Right atrium auricular region (tissue), 2 donors: ENCODE measurements at regions not wholly inside any gene's neighbourhood (a gene's known extent, or its start where the extent isn't known, plus 50 kb on each side); places are given as distances from the start of the nearest gene placed in this dataset.

Experiments used
- DNase-seq: peaks from one replicate; pipeline ENCODE4 v3.0.0-alpha.2; 2019; ENCODE audit warnings: low spot score
- H3K27ac ChIP-seq, 2 donors: fragments of 200-600 bp; sonication (generic); 1 replicate in 1 of 2; 2 replicates in 1 of 2; pipeline ENCODE4 v1.5.1; 2016 to 2019
- H3K27me3 ChIP-seq, 2 donors: fragments of 200-600 bp; sonication (generic); one replicate each; pipeline versions ENCODE4 v1.5.1 to v1.6.0; 2017 to 2019
- H3K36me3 ChIP-seq: fragments of 200-600 bp; sonication (generic); one replicate; pipeline ENCODE4 v1.5.1; 2016
- H3K4me1 ChIP-seq, 2 donors: fragments of 200-600 bp; sonication (generic); one replicate each; pipeline versions ENCODE4 v1.5.1 to v1.6.0; 2017 to 2019
- H3K4me3 ChIP-seq, 2 donors: fragments of 200-600 bp; sonication (generic); 1 replicate in 1 of 2; 2 replicates in 1 of 2; pipeline ENCODE4 v1.5.1; 2017 to 2019; ENCODE audit warnings: mild to moderate bottlenecking in 1 of 2, moderate library complexity in 1 of 2
- H3K9me3 ChIP-seq, 2 donors: fragments of 200-600 bp; sonication (generic); one replicate each; pipeline ENCODE4 v1.5.1; 2019
- TF ChIP-seq, protein P1 (sequence below), 2 donors: fragments of 200-600 bp; sonication (generic); IDR thresholded peaks; one replicate each; pipeline ENCODE4 v1.5.1; 2019; ENCODE audit warnings: antibody characterized with exemption in 2 of 2

DNA sequence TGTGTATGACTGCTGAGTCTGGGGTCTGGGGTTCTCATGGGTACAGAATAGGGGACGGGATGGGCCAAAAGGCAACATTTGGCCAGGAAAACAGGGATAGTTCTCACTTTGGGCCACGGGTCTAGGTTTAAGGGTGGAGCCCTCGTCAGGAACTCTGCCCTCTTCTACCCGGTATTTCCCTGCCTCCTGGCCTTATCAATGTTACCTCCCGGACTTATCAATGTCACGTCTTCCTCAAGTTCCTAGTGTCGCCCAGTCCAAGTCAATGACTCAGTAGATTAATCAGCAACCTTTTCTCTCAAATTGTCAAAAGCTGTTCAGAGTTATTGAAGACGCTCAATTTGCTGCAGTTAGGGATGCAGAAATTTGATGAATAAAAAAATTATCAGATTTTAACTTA, 234.8 kb downstream of the B3GLCT start:
- no peaks in the 10 kb centered on the region for H3K4me1 ChIP-seq
- no peak for DNase-seq
- no peaks in the 10 kb centered on the region for H3K27me3 ChIP-seq
- H3K4me3 ChIP-seq: no peak overlapping the region
- no peaks in the 10 kb centered on the region for H3K36me3 ChIP-seq
- H3K27ac ChIP-seq: no peak overlapping the region
- TF ChIP-seq, protein P1, sequence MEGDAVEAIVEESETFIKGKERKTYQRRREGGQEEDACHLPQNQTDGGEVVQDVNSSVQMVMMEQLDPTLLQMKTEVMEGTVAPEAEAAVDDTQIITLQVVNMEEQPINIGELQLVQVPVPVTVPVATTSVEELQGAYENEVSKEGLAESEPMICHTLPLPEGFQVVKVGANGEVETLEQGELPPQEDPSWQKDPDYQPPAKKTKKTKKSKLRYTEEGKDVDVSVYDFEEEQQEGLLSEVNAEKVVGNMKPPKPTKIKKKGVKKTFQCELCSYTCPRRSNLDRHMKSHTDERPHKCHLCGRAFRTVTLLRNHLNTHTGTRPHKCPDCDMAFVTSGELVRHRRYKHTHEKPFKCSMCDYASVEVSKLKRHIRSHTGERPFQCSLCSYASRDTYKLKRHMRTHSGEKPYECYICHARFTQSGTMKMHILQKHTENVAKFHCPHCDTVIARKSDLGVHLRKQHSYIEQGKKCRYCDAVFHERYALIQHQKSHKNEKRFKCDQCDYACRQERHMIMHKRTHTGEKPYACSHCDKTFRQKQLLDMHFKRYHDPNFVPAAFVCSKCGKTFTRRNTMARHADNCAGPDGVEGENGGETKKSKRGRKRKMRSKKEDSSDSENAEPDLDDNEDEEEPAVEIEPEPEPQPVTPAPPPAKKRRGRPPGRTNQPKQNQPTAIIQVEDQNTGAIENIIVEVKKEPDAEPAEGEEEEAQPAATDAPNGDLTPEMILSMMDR (IDR thresholded peaks at IDR 0.05): no peak
- no peaks in the 10 kb centered on the region for H3K9me3 ChIP-seq

DNA sequence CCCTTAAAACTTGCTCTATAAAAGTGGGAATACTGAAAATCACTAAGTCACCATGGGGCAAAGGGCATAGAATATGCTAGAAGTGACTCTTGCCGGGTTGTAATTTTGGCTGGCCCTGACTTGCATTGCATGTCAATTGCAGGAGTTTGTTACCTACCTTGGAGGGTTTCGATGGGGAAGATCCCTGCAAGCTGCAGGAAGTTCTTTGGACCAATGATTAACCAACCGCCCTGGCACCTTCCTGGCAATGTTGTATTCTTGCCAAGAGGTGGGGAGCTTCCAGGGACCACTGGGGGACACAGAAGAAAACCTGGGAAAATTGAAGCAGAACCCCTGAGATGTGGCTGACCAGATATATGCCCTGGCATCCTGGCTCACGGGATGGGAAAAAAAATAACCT, 235.8 kb downstream of the B3GLCT start:
- Histone ChIP-seq H3K27ac (no peak overlapping the region), H3K27me3 (no peaks in the 10 kb centered on the region), H3K36me3 (no peaks in the 10 kb centered on the region), H3K4me3 (no peak overlapping the region), H3K9me3 (no peaks in the 10 kb centered on the region), H3K4me1 (no peaks in the 10 kb centered on the region)
- no peak for DNase-seq
- TF ChIP-seq, protein P1 (IDR thresholded peaks at IDR 0.05): no peak

DNA sequence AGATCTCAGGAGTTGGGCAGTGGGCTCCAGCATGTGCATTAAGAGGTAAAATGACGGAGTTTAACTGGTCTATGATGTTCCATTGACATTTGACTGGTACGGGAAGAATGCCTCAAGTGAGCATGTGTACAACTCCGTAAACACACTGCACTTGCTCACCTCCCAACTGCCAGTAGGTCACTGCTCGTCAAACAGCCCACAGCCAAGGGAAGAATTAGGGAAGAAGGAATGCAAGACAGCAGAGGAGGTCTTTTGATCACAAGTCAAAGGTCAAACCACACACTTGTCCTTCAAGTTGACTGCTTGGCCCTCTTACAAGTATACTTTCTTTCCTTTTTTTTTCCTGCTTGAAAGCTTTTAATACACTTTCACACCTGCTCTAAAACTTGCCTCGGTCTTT, 236.7 kb downstream of the B3GLCT start:
- Histone ChIP-seq H3K36me3 (no peaks in the 10 kb centered on the region), H3K9me3 (no peaks in the 10 kb centered on the region), H3K4me3 (no peak overlapping the region), H3K27me3 (no peaks in the 10 kb centered on the region), H3K4me1 (no peaks in the 10 kb centered on the region), H3K27ac (no peak overlapping the region)
- DNase-seq: no peak
- TF ChIP-seq, protein P1 (IDR thresholded peaks at IDR 0.05): no peak

DNA sequence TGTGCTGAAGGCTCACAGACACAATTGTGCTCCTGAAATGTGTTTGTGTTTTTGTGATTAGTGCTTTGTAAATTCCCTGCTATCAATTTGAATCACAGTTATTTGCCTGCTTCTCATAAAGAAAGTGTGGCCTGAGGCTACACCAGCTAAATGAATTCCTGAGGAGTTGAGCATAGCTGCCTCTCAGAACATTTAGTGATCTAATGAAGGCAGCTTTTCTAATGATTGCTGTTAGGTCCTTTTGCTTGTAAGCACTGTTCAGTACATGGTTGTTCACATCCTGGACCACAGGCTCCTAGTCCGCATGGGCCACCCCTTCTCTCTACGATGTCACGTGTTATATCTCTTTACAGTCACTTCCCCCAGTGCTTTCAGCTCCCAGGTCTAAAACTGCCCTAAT, 238.2 kb downstream of the B3GLCT start:
- no peaks in the 10 kb centered on the region for H3K36me3 ChIP-seq
- no peaks in the 10 kb centered on the region for H3K27me3 ChIP-seq
- DNase-seq: no peak
- H3K9me3 ChIP-seq: no peaks in the 10 kb centered on the region
- no peak overlapping the region for H3K4me3 ChIP-seq
- TF ChIP-seq, protein P1 (IDR thresholded peaks at IDR 0.05): no peak
- no peak overlapping the region for H3K27ac ChIP-seq
- peaks cover 0 to 3% of the 10 kb centered on the region in 2 donors for H3K4me1 ChIP-seq

DNA sequence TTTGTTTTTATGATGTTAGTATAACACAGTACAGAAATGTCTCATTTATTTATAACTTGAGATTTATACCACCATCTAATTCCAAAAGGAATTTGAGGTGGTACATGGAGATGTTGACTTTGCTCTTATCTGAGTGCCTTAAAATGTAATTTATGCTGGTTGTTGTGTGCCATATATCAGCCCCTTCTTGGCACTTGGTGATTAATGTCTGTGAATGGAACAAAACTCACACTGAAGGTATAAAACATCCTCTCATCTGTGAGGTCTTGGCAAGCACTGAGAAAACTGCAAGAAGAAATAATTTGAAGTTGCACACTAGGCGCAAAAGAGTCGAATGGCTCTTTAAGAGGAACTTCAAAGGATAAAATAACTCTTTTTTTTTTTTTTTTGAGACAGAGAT, 240.4 kb downstream of the B3GLCT start:
- no peak for DNase-seq
- no peaks in the 10 kb centered on the region for H3K36me3 ChIP-seq
- H3K4me1 ChIP-seq: peaks cover 0 to 3% of the 10 kb centered on the region in 2 donors
- H3K27me3 ChIP-seq: no peaks in the 10 kb centered on the region
- TF ChIP-seq, protein P1 (IDR thresholded peaks at IDR 0.05): no peak
- no peak overlapping the region for H3K27ac ChIP-seq
- H3K9me3 ChIP-seq: no peaks in the 10 kb centered on the region
- no peak overlapping the region for H3K4me3 ChIP-seq

DNA sequence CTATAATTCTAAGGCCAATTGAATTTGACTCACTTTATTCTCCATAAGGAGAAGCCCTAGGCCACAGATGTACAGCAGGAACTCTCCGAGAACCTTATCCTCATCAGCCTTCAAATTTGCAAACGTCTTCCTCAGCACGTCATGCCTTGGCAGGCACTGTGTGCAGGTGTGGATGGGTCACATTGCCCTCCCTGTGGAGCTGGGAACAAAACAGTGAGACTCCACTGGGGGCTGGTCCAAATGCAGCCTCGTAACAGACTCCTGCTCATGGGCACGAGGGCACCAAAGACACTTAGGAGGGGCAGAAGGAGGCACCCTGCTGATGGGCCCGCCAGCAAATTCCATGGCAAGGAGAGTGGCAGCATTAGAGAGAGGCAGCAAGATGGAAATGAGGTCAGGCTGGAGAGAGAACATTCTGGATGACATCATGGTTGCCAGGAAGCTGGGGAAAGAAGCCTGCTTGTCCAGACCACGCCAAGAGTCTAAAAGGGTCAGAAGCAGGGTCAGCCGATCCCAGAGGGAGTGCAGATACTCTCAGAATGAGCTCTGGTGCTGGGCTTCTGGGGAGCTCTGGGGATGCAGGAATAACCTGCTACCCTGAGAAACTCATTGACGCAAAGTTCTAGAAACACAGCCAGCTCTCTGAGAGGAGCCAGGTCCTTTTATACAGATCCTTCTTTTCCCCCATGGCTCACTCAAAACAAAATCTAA, 242.2 kb downstream of the B3GLCT start:
- Histone ChIP-seq H3K4me3 (no peak overlapping the region), H3K36me3 (no peaks in the 10 kb centered on the region), H3K9me3 (no peaks in the 10 kb centered on the region), H3K4me1 (peaks cover 0 to 3% of the 10 kb centered on the region in 2 donors), H3K27ac (peak overlapping the region; percentile 31 to 37), H3K27me3 (no peaks in the 10 kb centered on the region)
- TF ChIP-seq, protein P1 (IDR thresholded peaks at IDR 0.05): no peak
- peak; percentile 65 for DNase-seq
